SKM-1 (cell line): ENCODE measurements at regions not wholly inside any gene's neighbourhood (a gene's known extent, or its start where the extent isn't known, plus 50 kb on each side); places are given as distances from the start of the nearest gene placed in this dataset.

Experiments used
- DNase-seq: peaks from one replicate; lab custom pipeline; 2025; ENCODE audit not compliant: unreplicated experiment; lab: John Stamatoyannopoulos, UW

DNA sequence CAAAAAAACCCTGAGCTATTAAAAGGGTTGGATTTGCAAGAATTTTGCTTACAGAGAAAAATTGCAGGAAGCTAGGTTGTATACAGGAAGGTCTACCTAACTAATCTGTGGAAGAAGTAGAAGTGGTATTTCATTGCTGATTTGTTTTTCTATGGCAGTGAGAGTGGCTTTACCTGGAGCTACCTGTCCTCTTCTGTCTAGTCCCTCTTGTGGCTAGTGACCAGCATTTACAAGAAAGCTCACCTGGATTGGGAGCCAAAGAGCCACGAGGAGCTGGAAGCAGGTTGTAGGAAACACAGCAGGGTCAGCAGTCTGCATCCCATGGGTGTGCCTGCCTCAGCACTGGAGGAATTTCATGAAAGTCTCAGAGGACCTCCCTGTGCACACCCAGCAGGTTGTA, 120.3 kb upstream of the RALGAPA2 start:
- no peak for DNase-seq

DNA sequence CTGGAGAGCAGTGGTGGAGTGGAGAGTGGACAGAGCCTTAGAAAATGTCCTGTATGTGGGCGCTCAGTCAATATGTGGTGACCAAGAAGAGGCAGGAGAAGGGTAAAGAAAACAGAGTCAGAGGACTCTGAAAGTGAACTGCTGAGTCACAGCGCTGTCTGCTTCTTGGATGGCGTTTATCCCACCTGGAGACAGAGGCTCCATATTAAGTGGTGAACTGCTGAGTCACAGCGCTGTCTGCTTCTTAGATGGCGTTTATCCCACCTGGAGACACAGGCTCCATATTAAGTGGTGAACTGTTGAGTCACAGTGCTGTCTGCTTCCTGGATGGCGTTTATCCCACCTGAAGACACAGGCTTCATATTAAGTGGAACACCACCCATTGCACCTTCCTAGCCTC, 119.3 kb upstream of the RALGAPA2 start:
- no peak for DNase-seq

DNA sequence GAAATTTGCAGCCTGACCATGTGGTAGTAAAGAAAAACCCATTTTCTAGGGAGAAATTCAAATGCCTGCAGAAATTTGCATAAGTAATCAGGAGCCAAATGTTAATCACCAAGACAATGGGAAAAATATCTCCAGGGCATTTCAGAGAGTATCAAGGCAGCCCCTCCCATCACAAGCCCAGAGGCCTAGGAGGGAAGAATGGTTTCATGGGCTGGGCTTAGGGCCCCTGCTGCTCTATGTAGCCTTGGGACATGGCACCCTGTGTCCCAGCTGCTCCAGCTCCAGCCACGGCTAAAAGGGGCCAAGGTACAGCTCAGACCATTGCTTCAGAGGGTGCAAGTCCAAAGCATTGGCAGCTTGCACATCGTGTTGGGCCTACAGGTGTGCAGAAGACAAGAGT, 117.2 kb upstream of the RALGAPA2 start:
- DNase-seq = no peak

DNA sequence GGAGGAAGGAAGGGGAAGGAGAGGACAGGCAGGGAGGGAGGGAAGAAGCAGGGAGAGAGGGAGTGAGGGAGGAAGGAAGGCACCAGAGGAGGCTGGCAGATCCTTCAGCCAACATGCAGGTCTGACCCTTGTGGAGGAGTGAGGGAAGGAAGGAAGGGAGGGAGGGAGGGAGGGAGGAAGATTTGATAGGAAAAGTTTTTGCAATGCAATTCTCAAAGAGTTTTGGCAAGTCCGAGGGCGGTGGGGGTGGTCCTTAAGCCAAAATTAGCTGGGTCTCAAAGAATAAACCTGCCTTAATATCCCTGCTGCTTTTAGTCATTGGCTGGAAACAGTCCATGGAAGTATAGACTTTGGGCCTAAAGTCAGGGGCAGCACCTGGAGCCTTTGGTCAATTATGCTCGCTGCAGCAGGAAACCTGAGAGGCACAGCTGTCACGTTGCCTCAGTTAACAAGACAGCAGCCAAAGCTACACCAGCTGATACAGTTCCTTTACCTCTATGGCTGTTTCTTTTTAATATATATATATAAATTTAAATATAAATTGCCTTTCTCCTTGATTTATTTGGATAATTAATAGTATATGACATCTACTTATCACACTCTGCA, 115.7 kb upstream of the RALGAPA2 start:
- DNase-seq = no peak

DNA sequence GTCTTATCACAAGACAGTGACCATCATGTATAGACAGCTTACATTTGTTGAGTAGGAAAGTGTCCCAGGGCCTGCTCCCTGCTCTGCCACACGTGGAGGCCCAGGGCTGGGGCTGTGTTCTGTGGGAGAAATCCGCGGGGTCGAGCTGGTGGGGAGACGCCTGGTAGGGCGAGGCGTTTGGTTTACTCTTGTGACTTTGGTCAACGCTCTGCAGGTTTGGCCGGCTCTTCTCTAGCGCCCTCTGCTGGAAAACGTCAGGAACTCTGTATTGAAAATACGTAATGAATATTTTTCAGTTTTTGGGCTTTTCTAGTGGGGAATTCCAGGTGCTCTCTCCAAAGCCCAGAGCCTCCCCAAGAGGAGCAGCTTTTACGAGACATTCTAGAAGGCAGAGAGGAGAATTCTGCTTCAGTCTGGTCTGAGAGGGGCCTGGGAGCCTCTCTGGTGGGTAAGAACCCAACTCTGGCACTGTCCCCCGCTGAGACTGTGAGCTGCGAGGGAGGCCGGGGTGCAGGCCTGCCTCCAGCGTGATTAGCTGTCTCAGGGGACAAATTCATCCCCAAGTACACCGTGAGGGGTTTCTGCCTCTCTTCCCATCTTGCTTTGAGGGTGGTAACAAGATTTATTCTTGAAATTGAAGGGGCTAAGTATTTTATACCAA, 112.6 kb upstream of the RALGAPA2 start:
- DNase-seq = peak; percentile 63

DNA sequence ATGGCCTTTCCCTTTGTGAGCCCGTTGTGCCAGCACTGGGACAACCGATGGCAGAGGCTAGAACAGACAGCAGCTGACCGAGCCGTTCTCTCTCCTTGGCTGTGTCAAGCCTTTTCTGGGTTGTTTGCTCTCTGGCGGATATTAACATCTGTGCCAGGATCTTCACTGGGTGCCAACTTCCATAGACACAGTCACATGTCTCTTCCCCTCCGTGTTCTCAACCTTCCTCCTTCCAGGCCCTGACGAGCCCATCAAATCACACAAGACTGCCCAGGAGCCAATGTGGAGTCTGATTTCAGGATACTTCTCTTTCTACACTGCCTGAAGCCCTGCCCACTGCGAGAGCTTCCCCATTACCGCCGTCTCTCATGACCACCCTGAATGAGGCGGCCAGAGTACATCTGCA, 111.0 kb upstream of the RALGAPA2 start:
- DNase-seq = no peak

DNA sequence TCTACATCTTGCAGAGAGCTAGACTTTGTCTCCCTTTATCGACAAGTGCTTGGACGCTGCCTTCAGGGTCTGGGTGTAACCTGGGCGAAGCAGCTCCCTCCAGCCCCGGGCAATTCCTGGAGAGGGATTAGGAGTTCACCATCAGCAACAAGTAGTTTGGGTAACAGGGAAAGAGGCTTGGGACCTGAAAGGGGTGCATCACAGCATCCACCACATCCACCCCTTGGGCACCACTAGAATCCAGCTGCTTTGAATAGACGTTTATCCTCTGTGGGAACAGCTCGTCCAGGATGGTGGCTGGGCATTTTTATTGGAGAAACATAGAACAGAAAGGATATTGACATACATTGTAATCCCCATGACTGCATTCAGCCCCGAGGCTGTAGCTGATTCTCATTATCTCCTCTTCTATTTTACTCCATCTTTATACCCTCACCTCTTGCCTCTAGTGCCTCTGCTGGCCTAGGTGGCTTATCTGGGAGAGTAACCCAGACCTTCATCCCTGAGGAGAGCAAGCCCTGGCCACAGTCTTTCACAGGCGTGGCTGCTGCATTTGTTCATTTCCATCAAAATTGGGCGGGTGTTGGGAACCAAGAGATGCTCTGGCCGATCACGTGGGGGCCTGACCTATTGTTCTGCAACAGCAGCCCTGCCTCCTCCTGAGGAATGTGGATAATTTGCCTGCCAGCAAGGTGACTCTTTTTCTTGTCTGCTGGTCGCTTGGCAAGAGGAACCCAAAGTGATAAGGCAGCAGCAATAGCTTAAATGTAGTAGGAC, 109.2 kb upstream of the RALGAPA2 start:
- no peak for DNase-seq

DNA sequence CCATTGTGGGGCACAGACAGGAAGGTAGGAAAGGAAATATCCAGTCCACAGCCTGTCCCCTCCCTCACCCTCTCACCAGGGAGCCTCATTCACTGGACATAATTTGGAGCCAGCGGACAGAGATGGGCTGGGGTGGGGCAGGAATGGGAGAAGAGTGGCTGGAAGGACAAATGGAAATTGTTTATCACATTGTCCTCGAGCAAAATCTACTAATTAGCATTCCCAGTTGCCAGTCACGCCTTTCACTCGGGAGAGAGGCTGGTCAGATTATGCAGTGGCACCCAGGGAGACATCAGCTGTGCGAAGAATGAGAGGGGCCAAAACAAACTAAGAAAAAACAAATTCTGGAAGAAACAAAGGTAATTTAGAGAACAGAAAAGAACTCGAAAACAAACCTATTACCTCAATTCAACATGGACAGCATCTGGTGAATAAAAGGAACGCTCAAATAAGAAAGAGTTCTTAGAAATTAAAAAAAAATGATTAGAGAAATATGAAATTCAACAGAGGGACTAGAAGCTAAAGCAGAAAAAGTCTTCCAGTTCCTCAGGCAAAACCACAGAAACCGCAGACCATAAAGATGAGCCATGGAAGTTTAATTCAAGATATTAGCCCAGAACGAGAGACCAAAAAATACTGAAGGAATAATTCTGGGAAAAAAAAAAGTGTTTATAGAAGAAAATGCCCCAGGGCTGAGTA, 108.5 kb upstream of the RALGAPA2 start:
- no peak for DNase-seq

DNA sequence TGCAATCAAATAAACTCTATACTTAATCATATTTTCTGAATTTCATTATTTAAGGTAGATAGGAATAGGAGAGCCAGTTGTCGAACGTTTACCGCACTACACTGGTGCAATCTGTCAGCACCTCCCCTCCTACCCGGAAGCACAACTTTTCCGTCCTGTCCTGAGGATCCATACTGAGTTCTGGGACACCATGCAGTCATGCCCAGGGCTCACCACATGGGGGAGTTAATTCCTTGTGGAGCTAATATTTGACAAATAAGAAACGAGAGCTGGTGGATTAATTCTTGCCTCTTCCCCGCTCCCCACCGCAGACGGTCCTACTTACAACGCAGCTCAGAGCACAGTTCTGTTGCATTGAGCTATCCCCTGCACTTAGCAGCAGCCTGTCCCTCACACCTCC, 107.7 kb upstream of the RALGAPA2 start:
- no peak for DNase-seq

DNA sequence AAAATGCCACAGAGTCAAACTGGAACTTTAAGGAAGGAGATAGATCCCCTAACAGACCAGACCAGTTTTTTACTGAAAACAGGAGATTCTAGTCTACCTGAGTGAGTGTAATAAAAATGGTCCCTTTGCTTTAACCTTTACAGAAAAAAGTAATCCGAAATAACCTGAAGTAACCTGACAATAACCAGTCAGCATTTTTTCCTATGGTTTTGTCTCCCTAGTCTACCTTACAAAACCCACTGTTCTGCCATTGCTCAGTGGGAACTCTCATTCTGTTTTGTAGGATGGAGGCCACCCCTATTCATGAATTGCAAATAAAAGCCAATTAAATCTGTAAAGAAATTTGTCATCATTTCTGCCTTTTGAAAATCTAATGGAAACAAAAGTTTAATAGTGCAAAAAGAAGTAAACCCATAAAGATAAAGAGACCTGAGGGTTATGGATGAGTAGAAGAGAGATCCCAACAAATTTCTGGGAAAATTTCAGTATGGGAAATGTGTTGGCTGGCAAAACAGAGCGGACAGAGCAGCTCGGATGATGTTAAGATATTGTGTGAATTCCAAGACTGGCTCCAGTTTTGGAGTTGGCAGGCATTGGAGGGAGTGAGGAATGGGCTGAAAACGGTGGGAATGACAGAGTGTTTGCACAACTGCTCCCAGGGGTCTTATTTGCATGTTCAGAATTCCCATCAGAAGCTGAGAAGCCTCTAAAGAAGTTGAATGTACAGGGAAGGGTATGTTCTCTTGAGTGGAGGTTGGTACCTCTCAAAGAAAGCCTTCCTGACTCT, 104.7 kb upstream of the RALGAPA2 start:
- DNase-seq = no peak

DNA sequence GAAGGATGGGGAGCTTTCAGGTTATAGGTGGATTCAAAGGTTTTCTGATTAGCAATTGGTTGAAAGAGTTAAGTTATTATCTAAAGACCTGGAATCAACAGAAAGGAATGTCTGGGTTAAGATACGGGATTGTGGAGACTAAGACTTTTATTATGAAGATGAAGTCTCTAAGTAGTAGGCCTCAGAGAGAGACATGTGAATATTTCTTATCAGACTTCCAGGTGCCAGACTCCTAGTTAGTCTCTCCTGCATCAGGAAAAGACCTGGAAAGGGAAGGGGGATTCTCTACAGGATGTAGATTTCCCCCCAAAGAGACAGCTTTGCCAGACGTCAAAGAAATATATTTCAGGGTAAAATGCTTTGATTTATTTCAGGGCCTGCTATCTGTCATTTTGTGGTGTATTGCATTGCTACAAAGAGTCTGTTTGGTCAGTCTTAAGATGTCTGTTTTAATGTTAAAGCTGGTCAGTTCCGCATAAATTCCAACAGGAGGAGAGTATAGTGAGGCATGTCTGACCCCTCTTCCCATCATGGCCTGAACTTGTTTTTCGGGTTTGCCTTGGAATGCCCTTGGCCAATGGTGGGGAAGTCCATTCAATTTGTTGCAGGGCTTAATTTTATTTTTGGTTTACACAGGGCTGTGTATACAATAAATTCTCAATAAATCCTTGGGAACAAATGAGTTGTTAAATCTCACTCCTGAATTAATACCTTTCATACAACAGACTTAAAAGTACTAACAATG, 103.4 kb upstream of the RALGAPA2 start:
- no peak for DNase-seq

DNA sequence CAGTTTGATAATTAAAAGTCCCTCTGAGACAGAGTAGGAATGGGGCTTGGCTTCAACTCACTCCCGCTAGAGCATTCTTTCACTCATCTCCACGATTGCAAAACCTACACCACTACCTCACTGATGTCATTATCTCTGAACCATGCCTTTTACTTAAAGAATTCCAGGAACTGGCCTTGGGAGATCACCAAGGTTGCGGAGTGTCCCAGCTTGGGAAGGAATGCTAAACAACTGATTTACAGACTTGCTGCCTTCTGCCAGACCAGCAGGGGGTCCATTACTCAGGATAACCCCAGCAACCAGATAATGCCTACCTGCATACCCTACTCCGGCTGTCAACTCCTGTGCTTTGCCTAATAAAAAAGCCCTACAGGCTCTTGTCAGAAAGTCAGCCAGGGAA, 102.2 kb upstream of the RALGAPA2 start:
- DNase-seq = no peak

DNA sequence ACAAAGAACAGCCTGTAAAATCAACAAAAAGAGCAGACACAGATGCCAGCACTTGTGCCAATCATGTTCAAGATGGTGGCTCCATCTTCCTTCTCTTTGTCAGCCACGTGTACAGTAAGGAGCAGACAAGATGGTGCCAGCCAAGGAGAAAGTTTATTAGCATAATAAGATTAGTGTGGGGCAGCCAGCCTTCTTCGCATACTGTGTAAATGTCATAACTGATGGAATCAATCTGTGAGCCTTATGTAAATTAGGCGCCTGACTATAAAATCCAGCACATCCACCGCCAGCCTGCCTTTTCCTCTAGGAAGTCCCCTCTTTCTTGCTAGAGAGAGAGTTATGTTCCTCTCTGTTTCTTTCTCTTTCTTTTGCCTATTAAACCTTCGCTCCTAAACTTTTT, 99.7 kb upstream of the RALGAPA2 start:
- no peak for DNase-seq

DNA sequence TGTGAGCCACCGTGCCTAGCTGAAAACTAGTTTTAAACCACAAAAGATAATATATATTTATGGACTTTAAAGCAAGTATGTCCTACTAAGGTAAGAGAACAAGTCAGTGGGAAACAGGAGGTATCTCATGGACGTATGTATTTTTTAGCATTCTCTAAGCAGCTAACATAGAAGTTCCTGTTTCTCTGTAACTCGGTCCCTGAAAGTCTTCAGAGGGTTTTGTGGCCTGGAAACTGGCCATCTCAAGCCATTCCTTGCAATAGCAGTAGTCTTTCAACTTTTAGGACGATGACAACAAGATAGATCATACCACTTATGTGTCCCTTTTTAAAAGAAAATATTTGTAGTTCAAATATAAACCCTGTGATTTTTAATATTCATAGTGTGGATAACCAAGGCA, 95.6 kb upstream of the RALGAPA2 start:
- no peak for DNase-seq

DNA sequence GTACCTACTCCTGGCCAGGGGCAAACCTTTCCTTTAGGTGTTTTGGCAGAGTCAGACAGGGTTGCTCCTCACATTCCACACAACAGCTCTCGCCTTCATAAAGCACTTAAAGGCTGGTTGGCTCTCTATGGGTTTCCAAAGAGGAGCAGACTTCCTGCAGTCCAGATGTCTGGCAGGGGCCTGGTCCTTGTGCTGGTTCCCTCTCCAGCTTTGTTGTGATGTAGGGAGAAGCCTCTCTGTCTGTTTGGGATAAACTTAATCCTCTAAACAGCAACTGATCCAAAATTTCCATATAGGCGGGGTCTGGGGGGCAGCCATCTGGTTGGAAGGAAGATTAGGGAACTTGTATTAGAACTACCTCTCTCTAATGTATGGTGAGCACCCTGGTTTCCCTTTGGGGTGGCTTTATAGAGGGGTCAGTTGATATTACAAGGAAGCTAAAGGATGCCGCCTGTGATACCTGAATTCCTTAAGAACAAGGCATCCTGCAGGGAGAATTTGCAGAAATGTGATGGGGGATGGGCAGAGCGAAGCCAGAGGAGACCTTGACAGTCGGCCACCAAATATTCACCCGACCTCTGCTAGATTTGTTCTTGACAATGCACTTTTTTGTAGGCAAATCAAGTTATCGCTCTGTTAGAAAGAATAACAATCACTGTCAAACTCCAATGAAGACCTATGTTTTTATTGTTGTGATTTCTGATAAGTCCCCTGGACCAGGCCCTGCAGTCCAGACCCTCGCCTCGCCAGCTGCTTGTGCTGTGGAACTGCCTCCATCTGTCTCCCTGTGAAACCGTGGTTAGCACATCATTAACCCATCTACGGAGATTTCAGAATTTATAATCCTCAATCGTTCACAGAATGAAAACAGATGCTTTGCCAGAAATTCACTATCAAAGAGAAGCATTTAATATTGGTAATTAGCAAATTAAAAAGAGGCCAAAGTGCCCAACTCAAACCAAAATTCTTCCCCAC, 94.0 kb upstream of the RALGAPA2 start:
- no peak for DNase-seq

DNA sequence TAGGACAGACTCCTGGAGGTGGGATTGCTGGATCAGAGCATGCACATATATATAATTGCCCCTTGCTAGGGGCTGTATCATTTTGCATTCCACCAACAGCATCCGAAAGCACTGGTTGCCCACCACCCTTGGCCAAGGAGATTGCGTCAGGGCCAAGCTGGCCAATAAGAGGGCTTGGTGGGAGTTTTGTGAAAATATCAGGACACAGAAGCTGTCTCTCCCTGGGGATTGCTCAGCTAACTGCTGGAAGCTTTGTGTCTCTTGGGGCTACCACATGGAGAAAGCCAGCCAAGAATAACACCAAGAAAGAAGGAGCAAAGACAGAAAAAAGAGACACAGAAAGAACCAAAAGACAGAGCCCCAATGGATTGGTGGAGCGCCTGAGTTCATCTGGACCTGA, 90.6 kb upstream of the RALGAPA2 start:
- DNase-seq = no peak

DNA sequence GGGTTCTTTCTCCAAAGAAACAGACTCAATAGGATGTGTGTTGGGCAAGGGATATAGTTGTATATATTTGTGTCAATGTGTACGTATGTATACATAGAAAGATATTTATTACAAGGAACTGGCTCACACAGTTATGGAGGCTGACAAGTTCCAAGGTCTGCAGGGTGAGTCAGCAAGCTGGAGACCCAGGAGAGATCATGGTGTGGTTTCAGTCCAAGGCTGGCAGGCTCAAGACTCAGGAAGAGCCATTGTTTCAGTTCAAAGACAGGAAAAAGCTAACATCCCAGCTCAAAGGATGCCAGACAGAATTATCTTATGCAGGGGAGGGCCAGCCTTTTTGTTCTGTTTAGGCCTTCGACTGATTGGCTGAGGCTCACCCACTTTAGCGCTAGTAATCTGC, 89.9 kb upstream of the RALGAPA2 start:
- DNase-seq = no peak

DNA sequence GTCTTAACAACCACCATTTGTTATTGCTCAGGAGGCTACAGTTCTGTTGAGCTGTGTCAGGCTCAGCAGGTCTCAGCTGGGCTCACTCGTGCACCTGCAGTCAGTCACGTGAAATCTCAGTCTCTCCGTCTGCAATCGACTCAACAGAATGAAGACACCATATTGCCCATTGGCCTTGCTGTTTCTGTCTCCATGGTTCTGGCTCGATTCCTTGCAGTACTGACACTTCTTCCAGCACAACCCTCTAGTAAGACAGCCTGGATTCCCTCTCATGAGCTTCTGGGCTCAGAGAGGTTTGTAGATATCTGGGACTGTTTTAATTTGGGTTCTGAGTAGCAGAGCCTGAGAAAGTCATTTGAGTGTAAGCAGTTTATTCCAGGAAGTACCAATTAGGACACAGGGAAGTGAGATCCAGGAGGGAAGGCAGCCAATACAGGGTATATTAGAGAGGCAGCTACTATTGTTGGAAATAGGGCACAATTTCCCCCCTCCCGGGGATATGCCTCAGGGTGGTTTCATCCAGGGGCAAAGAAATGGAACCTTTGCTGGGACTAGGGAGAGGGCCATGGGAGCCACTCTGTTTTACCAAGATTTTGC, 87.4 kb upstream of the RALGAPA2 start:
- DNase-seq = no peak
